ENCODE measurements at regions not wholly inside any gene's neighbourhood (a gene's known extent, or its start where the extent isn't known, plus 50 kb on each side); places are given as distances from the start of the nearest gene placed in this dataset.
"Not testable (repeated sequence)": the region's sequence is repeated elsewhere in the genome, so short reads cannot be mapped to it uniquely, and the experiment has no call there.

DNA sequence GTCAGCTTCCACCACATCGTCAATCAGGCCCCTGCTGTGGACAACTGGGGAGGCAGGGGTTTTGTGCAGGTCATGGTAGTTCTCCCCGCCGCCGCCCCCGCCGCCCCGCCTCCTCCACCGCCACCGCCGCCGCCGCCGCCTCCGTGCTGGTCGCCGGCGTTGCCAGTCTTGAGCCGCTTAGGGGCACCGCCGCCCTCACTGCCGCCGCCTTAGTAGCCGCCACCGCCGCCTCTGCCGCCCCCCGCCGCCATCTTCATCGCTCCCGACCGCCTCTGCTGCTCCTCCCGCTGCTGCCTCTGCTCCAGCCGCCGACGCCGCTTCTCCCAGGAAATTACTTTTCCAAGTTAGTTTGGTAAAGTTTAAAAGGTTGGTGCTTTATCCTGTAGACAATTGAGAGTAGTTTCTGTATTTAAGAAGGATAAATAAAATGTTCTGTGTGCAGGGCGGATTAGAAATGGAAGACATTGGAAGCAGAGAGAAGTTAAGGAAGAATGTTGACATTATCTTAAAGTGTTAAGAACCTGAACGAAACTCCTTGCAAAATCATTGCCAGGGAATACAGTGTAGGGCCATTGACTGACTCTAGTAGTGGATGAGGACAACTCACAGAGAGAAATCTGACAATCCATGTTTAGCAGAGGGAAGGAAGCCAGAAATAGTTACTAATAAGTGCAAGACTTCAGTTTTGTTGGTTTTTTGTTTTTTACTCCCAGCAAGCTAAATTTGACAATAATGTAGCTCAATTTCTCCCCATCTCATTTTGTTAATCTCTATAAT, 53.0 kb upstream of the GOLGA8A start:
- Histone ChIP-seq H3K4me3 (no peak overlapping the region), H3K9me3 (no peaks in the 10 kb centered on the region), H3K36me3 (no peaks in the 10 kb centered on the region), H3K4me1 (peaks cover 14% of the 10 kb centered on the region), H3K27ac (no peak overlapping the region), H3K27me3 (peaks cover 65% of the 10 kb centered on the region)
- TF ChIP-seq POLR2AphosphoS5 (IDR thresholded peaks at IDR 0.05) (no peak), POLR2A (IDR thresholded peaks at IDR 0.05) (no peak), EP300 (IDR thresholded peaks at IDR 0.05) (no peak)
- TF ChIP-seq, protein P1, sequence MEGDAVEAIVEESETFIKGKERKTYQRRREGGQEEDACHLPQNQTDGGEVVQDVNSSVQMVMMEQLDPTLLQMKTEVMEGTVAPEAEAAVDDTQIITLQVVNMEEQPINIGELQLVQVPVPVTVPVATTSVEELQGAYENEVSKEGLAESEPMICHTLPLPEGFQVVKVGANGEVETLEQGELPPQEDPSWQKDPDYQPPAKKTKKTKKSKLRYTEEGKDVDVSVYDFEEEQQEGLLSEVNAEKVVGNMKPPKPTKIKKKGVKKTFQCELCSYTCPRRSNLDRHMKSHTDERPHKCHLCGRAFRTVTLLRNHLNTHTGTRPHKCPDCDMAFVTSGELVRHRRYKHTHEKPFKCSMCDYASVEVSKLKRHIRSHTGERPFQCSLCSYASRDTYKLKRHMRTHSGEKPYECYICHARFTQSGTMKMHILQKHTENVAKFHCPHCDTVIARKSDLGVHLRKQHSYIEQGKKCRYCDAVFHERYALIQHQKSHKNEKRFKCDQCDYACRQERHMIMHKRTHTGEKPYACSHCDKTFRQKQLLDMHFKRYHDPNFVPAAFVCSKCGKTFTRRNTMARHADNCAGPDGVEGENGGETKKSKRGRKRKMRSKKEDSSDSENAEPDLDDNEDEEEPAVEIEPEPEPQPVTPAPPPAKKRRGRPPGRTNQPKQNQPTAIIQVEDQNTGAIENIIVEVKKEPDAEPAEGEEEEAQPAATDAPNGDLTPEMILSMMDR (IDR thresholded peaks at IDR 0.05): no peak
- no peak for DNase-seq (ENCODE audit: low spot score in 2 of 2)
- 28% methylated on average over 35 of the region's 38 CpGs for WGBS

DNA sequence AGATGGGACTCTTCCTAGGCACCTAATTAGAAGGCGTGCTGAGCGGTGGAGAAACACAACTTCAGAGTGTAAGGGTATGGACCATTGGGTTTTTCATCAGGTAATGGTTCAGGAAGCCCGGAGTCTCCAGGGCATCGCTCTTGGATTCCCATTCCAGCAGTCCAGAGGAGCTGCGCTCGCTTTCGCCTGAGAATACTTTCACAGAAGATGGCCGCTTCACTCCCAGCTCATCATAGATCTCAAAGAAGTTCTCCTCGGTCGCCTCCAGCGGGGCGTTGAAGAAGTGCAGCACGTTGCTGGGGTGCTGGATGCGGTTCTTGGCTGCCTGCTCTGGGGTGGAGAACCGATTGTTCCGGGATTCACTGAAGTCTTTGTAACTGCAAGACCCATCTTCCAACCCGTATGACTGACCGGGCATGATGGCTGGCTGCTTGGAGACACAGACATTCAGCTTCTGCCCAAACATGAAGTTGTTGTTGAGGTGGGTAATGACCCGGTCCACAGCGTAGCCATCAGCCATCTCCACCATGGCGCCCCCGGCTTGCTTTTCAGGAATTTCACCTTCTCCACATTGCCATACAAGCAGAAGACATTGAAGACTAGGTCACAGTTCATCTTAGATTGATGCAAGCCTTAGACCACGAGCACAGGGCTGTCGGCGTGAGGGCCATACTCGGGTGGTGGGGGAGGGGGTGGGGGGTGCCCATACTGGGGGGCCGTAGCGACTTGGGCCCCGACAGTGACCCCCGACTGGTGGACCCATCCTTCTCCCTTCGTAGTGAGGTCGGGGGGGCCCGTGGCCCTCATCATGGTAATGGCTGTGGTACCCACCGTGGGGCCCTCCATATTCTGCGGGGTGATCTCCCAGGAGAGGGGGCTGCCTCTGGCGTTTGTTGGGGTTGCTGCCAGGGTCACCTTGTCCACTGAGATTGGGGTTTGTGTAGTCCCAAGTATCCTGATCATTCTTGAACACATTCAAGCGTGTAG, 51.7 kb upstream of the GOLGA8A start:
- peaks cover 52% of the 10 kb centered on the region for H3K27me3 ChIP-seq
- H3K27ac ChIP-seq; H3K36me3 ChIP-seq; H3K4me3 ChIP-seq; DNase-seq (ENCODE audit: low spot score in 2 of 2); H3K9me3 ChIP-seq; H3K4me1 ChIP-seq: not testable (repeated sequence)
- WGBS: 89% methylated on average over 30 of the region's 37 CpGs

All from suprapubic skin (tissue), 4 donors.